ENCODE measurements at regions not wholly inside any gene's neighbourhood (a gene's known extent, or its start where the extent isn't known, plus 50 kb on each side); places are given as distances from the start of the nearest gene placed in this dataset.
"Not testable (repeated sequence)": the region's sequence is repeated elsewhere in the genome, so short reads cannot be mapped to it uniquely, and the experiment has no call there.

DNA sequence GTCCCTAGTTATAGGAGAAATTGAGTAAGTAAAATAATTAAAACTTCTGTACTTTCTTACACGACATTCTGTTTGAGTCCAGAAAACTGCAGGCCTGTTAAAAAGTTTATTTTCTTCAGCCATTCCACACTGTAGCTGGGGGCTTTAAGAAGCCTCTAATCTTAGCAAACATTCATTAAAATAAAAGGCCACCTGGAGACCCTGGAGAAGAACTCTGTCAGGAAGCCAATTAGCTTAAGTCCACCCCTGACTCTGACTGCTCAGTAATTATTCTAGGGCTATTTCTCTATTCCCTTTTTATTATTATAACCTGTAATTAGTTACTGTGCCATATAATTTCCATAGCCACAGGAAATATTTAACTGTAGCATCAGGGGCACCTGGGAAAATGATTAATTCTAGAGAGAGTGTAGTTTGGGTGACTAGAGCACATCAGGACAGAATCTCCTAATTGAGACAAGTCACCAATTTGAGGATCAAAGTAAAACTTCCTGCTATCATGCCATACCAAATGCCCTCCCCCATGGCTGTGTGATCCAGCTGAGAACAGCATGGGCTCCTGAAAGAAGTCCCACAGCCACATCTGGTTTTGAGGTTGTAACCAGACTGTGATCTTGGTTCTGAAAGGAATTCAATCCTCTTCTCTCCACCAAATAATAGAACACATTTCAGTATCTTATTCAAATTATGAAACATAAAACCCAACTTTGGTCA, 1302.3 kb downstream of the XPNPEP1 start:
- WGBS (ENCODE audit: insufficient coverage, insufficient read length): no CpG with 5 or more reads among the region's 1 CpG
- Histone ChIP-seq H3K9me3 (ENCODE audit: control insufficient read depth, insufficient read depth, low read length) (no peaks in the 10 kb centered on the region; the same call in 1 of the 2 replicates), H3K27ac (ENCODE audit: low read length) (no peak overlapping the region)

DNA sequence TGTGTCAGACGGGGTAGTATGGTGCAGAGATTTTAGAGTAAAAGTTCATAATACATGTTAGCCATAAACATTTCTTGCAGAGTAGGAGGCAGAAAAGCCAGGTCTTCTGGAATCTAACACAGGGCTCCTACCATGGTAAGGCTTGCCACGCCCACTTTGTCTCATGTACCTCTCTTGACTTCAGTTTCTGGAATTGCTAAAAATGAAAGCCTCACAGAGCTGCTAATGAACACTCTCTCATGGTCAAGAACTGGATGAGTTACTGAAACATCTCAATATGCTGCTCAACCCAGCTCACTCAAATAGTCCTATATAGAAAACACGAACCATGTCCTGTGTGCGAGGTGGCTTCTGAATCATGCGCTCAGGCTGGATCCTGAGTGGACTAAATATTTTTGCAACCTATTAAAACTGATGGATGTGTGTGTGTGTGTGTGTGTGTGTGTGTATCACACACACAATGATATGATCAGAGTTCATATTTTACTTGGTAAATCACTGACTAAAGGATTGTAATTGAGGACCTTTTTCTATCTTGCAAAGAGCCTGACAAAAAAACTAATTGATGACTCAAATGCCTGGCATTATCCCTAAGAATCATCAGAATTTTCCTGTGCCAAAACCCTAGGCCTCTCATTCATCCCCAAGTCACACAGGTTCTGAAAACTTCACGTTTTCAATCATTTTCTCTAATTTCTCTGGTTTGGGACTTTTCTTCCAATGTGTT, 1306.6 kb downstream of the XPNPEP1 start:
- no peaks in the 10 kb centered on the region for H3K36me3 ChIP-seq (ENCODE audit: control insufficient read depth, insufficient read depth, low read length)
- no peaks in the 10 kb centered on the region for H3K9me3 ChIP-seq (ENCODE audit: control insufficient read depth, insufficient read depth, low read length)
- WGBS (ENCODE audit: insufficient coverage, insufficient read length): no CpG with 5 or more reads among the region's 6 CpGs
- H3K4me3 ChIP-seq (ENCODE audit: low read length): no peak overlapping the region
- H3K27ac ChIP-seq (ENCODE audit: low read length): no peak overlapping the region
- no peak for DNase-seq (ENCODE audit: low read depth, low spot score)
- no peaks in the 10 kb centered on the region for H3K27me3 ChIP-seq (ENCODE audit: control insufficient read depth, insufficient read depth, low read length)
- no peaks in the 10 kb centered on the region for H3K4me1 ChIP-seq (ENCODE audit: control insufficient read depth, insufficient read depth, low read length)

More for the DNA sequence above, 1302.3 kb downstream of the XPNPEP1 start:
- H3K36me3 ChIP-seq (ENCODE audit: control insufficient read depth, insufficient read depth, low read length): no peaks in the 10 kb centered on the region
- DNase-seq (ENCODE audit: low read depth, low spot score): no peak
- H3K4me3 ChIP-seq (ENCODE audit: low read length): no peak overlapping the region
- H3K4me1 ChIP-seq (ENCODE audit: control insufficient read depth, insufficient read depth, low read length): no peaks in the 10 kb centered on the region
- no peaks in the 10 kb centered on the region for H3K27me3 ChIP-seq (ENCODE audit: control insufficient read depth, insufficient read depth, low read length)

DNA sequence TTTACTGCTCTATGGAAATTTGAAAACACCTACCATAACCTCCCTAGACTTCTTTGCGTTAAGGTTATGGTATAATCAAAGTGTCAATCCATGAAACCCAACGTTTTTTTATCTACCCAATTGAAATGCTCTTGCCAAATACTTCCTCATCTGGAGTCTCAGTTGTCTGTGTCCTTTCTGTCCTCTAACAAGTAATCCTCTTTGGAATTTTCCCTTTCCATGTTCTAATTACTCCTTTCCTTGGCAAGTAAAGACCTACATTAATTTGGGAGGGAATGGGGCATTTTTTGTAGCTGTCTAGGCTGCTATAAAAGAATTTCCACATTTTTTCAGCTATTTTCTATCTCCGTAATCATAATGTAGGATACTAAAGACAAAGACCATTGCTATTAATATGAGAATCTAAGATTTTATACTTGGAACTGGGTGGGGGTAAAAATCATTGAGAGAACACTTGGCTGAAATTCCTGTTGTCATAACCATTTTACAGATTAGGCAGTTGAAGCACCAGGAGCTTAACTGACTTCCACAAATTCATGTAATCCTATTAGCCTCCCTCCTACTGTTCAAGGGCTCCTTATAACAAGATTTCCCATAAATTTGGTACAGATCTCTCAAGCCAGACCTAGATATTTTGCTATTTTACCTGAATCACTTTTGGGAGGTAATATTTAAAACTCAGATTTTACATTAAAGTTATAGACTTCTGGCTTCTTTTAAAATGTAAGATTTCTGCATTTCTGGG, 1307.6 kb downstream of the XPNPEP1 start:
- Histone ChIP-seq H3K4me1 (ENCODE audit: control insufficient read depth, insufficient read depth, low read length) (no peaks in the 10 kb centered on the region), H3K27ac (ENCODE audit: low read length) (no peak overlapping the region), H3K36me3 (ENCODE audit: control insufficient read depth, insufficient read depth, low read length) (no peaks in the 10 kb centered on the region), H3K4me3 (ENCODE audit: low read length) (no peak overlapping the region), H3K9me3 (ENCODE audit: control insufficient read depth, insufficient read depth, low read length) (no peaks in the 10 kb centered on the region), H3K27me3 (ENCODE audit: control insufficient read depth, insufficient read depth, low read length) (no peaks in the 10 kb centered on the region)
- DNase-seq (ENCODE audit: low read depth, low spot score): no peak
- WGBS (ENCODE audit: insufficient coverage, insufficient read length): no CpG with 5 or more reads among the region's 3 CpGs

DNA sequence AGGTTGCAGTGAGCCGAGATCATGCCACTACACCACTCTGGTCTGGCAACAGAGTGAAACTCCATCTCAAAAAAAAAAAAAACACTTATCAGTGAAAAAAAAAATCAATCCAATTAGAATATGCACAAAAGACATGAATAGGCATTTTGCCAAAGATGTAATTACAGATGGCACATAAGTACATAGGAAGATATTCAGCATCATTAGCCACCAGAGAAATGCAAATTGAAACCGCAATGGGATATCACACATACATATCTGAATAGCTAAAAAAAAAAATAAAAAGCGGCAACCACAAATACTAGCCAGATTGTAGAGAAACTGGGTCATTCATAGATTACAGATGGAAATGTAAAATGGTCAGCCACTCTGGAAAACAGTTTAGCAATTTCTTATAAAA, 1310.8 kb downstream of the XPNPEP1 start:
- WGBS (ENCODE audit: insufficient coverage, insufficient read length): no CpG with 5 or more reads among the region's 3 CpGs
- H3K36me3 ChIP-seq (ENCODE audit: control insufficient read depth, insufficient read depth, low read length): no peaks in the 10 kb centered on the region
- DNase-seq (ENCODE audit: low read depth, low spot score): no peak
- H3K4me1 ChIP-seq (ENCODE audit: control insufficient read depth, insufficient read depth, low read length): no peaks in the 10 kb centered on the region
- no peaks in the 10 kb centered on the region for H3K27me3 ChIP-seq (ENCODE audit: control insufficient read depth, insufficient read depth, low read length)
- H3K4me3 ChIP-seq (ENCODE audit: low read length): no peak overlapping the region
- H3K27ac ChIP-seq (ENCODE audit: low read length): no peak overlapping the region
- no peaks in the 10 kb centered on the region for H3K9me3 ChIP-seq (ENCODE audit: control insufficient read depth, insufficient read depth, low read length)

DNA sequence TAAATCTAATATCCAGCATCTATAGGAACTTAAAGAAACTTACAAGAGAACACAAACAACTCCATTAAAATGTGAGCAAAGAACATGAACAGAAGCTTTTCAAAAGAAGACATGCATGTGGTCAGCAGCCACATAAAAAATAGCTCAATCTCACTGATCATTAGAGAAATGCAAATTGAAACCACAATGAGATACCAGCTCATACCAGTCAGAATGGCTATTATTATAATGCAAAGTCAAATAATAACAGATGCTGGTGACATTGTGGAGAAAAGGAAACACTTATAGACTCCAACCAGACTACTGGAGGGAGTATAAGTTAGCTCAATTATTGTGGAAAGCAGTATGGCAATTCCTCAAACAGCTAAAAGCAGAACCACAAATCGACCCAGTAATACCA, 1314.5 kb downstream of the XPNPEP1 start:
- no peak for DNase-seq (ENCODE audit: low read depth, low spot score)
- H3K4me3 ChIP-seq (ENCODE audit: low read length): no peak overlapping the region

DNA sequence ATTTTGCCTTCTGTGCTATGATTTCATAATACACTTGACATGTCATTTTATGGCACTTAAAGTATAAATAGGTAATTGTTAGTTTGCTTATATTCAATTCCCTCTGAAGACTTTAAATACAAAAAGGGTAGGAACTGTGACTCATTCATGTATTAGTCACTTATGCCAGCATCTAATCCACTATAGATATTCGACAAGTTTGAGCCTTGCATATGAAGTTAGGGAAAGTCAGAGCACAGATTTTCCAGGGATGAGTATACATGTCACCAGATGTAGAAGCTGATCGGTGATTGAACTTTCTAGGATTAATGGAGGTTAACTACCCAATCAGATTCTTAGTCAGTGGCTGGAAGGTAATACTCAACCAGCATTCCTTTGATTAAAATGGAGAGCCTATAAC, 1321.5 kb downstream of the XPNPEP1 start:
- peaks cover 7% of the 10 kb centered on the region for H3K27me3 ChIP-seq (ENCODE audit: control insufficient read depth, insufficient read depth, low read length)
- no peak overlapping the region for H3K27ac ChIP-seq (ENCODE audit: low read length)
- no peaks in the 10 kb centered on the region; the same call in 1 of the 2 replicates for H3K9me3 ChIP-seq (ENCODE audit: control insufficient read depth, insufficient read depth, low read length)
- no peak for DNase-seq (ENCODE audit: low read depth, low spot score)
- no peaks in the 10 kb centered on the region for H3K4me1 ChIP-seq (ENCODE audit: control insufficient read depth, insufficient read depth, low read length)
- no CpG with 5 or more reads among the region's 2 CpGs for WGBS (ENCODE audit: insufficient coverage, insufficient read length)
- H3K4me3 ChIP-seq (ENCODE audit: low read length): no peak overlapping the region
- no peaks in the 10 kb centered on the region for H3K36me3 ChIP-seq (ENCODE audit: control insufficient read depth, insufficient read depth, low read length)

More for the DNA sequence above, 1314.5 kb downstream of the XPNPEP1 start:
- Histone ChIP-seq H3K9me3 (ENCODE audit: control insufficient read depth, insufficient read depth, low read length) (no peaks in the 10 kb centered on the region), H3K4me1 (ENCODE audit: control insufficient read depth, insufficient read depth, low read length) (no peaks in the 10 kb centered on the region), H3K27ac (ENCODE audit: low read length) (no peak overlapping the region), H3K36me3 (ENCODE audit: control insufficient read depth, insufficient read depth, low read length) (no peaks in the 10 kb centered on the region), H3K27me3 (ENCODE audit: control insufficient read depth, insufficient read depth, low read length) (no peaks in the 10 kb centered on the region)
- no CpG with 5 or more reads among the region's 1 CpG for WGBS (ENCODE audit: insufficient coverage, insufficient read length)

DNA sequence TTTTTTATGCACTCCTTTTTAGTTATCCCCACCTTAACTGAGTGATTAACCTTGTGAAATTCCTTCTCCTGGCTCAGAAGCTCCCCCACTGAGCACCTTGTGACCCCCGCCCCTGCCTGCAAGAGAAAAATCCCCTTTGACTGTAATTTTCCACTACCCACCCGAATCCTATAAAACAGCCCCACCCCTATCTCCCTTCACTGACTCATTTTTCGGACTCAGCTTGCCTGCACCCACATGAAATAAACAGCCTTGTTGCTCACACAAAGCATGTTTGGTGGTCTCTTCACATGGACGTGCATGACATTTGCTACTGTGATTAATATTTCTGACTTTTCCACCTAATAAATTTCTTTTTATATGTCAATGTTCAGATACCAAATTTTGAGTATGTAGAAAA, 1322.8 kb downstream of the XPNPEP1 start:
- H3K27ac ChIP-seq (ENCODE audit: low read length); DNase-seq (ENCODE audit: low read depth, low spot score): not testable (repeated sequence)
- WGBS (ENCODE audit: insufficient coverage, insufficient read length): no CpG with 5 or more reads among the region's 4 CpGs

DNA sequence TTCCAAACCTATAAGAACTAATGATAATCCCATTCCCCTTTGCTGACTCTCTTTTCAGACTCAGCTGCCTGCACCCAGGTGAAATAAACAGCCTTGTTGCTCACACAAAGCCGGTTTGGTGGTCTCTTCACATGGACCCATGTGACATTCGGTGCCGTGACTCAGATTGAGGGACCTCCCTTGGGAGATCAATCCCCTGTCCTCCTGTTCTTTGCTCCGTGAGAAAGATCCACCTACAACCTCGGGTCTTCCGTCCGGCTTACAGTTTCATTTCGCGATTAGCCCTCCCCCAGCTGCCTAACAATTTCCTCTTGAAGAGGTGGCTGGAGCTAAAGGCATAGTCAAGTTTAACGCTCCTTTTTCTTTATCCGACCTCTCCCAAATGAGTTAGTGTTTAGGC, 1324.0 kb downstream of the XPNPEP1 start:
- not testable (repeated sequence) for H3K27me3 ChIP-seq (ENCODE audit: control insufficient read depth, insufficient read depth, low read length); H3K4me1 ChIP-seq (ENCODE audit: control insufficient read depth, insufficient read depth, low read length)
- no CpG with 5 or more reads among the region's 11 CpGs for WGBS (ENCODE audit: insufficient coverage, insufficient read length)

More for the DNA sequence above, 1322.8 kb downstream of the XPNPEP1 start:
- not testable (repeated sequence) for H3K36me3 ChIP-seq (ENCODE audit: control insufficient read depth, insufficient read depth, low read length); H3K4me3 ChIP-seq (ENCODE audit: low read length); H3K4me1 ChIP-seq (ENCODE audit: control insufficient read depth, insufficient read depth, low read length); H3K9me3 ChIP-seq (ENCODE audit: control insufficient read depth, insufficient read depth, low read length); H3K27me3 ChIP-seq (ENCODE audit: control insufficient read depth, insufficient read depth, low read length)

DNA sequence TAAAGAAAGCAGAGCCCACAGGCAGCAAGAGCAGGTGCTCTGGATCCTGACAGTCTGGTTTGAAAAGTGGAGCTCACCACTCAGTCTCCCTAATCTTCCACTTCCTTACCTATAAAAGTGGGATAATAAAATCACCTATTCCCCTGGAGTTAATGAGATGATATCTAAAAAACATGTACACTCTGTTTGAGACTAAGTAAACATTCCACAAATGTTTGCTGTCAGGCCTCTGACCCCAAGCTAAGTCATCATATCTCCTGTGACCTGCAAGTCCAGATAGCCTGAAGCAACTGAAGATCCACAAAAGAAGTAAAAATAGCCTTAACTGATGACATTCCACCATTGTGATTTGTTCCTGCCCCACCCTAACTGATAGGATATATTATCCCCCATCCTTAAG, 1324.5 kb downstream of the XPNPEP1 start:
- no peak for DNase-seq (ENCODE audit: low read depth, low spot score)
- no peak overlapping the region for H3K27ac ChIP-seq (ENCODE audit: low read length)

More for the DNA sequence above, 1324.0 kb downstream of the XPNPEP1 start:
- not testable (repeated sequence) for H3K4me3 ChIP-seq (ENCODE audit: low read length); H3K27ac ChIP-seq (ENCODE audit: low read length); H3K36me3 ChIP-seq (ENCODE audit: control insufficient read depth, insufficient read depth, low read length); H3K9me3 ChIP-seq (ENCODE audit: control insufficient read depth, insufficient read depth, low read length); DNase-seq (ENCODE audit: low read depth, low spot score)

DNA sequence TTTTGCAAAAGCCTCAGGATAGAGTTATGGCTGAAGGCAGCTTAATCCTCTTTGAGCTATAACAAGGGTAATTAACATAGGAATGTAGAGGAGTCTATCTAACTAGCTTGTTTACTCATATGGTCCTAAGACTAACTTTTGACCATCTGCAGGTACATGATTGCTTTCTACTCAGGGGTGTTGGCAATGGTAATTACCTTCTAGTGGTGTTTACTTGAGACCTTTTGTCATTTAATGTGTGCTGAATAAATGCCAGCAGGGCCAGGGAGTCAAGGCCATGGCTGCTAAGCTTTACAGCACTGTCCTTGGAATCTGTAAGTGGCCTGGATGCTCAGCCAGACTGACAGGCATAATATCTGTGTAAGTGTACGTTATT, 1325.0 kb downstream of the XPNPEP1 start:
- no peaks in the 10 kb centered on the region for H3K4me1 ChIP-seq (ENCODE audit: control insufficient read depth, insufficient read depth, low read length)
- no peak for DNase-seq (ENCODE audit: low read depth, low spot score)
- no peak overlapping the region for H3K27ac ChIP-seq (ENCODE audit: low read length)
- no peaks in the 10 kb centered on the region for H3K36me3 ChIP-seq (ENCODE audit: control insufficient read depth, insufficient read depth, low read length)
- H3K4me3 ChIP-seq (ENCODE audit: low read length): no peak overlapping the region
- H3K27me3 ChIP-seq (ENCODE audit: control insufficient read depth, insufficient read depth, low read length): peaks cover 7% of the 10 kb centered on the region
- WGBS (ENCODE audit: insufficient coverage, insufficient read length): no CpG with 5 or more reads among the region's 1 CpG
- no peaks in the 10 kb centered on the region; the same call in 1 of the 2 replicates for H3K9me3 ChIP-seq (ENCODE audit: control insufficient read depth, insufficient read depth, low read length)

More for the DNA sequence above, 1324.5 kb downstream of the XPNPEP1 start:
- H3K9me3 ChIP-seq (ENCODE audit: control insufficient read depth, insufficient read depth, low read length): no peaks in the 10 kb centered on the region; the same call in 1 of the 2 replicates
- H3K36me3 ChIP-seq (ENCODE audit: control insufficient read depth, insufficient read depth, low read length): no peaks in the 10 kb centered on the region
- H3K4me3 ChIP-seq (ENCODE audit: low read length): no peak overlapping the region
- H3K27me3 ChIP-seq (ENCODE audit: control insufficient read depth, insufficient read depth, low read length): peaks cover 7% of the 10 kb centered on the region
- no peaks in the 10 kb centered on the region for H3K4me1 ChIP-seq (ENCODE audit: control insufficient read depth, insufficient read depth, low read length)
